Glutamatergic neuron (in vitro differentiated cells): ENCODE measurements at regions not wholly inside any gene's neighbourhood (a gene's known extent, or its start where the extent isn't known, plus 50 kb on each side); places are given as distances from the start of the nearest gene placed in this dataset.

ENCODE experiments used
- DNase-seq: peaks from one replicate; pipeline ENCODE4 v3.0.0; 2022
- H3K27ac Mint-ChIP-seq: one replicate; pipeline ENCODE4 v1.8.0; 2020; ENCODE audit warnings: mild to moderate bottlenecking, mixed read lengths, inconsistent platforms; ENCODE audit not compliant: unreplicated experiment
- H3K27me3 Mint-ChIP-seq: one replicate; pipeline ENCODE4 v1.8.0; 2020; ENCODE audit warnings: mild to moderate bottlenecking, moderate library complexity, mixed read lengths, inconsistent platforms; ENCODE audit not compliant: unreplicated experiment
- H3K36me3 Mint-ChIP-seq: one replicate; pipeline ENCODE4 v1.8.0; 2020; ENCODE audit warnings: mild to moderate bottlenecking, mixed read lengths, inconsistent platforms; ENCODE audit not compliant: unreplicated experiment
- H3K4me1 Mint-ChIP-seq: one replicate; pipeline ENCODE4 v1.8.0; 2020; ENCODE audit warnings: mild to moderate bottlenecking, low read depth, mixed read lengths, inconsistent platforms; ENCODE audit not compliant: unreplicated experiment
- H3K4me3 Mint-ChIP-seq: one replicate; pipeline ENCODE4 v1.8.0; 2020; ENCODE audit warnings: mild to moderate bottlenecking, mixed read lengths, inconsistent platforms; ENCODE audit not compliant: unreplicated experiment
- H3K9me3 Mint-ChIP-seq: one replicate; pipeline ENCODE4 v1.8.0; 2020; ENCODE audit warnings: mild to moderate bottlenecking, moderate library complexity, mixed read lengths, inconsistent platforms; ENCODE audit not compliant: unreplicated experiment
- TF ChIP-seq, protein P1 (sequence below): fragments of 200-600 bp; sonication (generic); IDR thresholded peaks from one replicate; pipeline ENCODE4 v1.5.0; 2021; ENCODE audit not compliant: partially characterized antibody, unreplicated experiment

DNA sequence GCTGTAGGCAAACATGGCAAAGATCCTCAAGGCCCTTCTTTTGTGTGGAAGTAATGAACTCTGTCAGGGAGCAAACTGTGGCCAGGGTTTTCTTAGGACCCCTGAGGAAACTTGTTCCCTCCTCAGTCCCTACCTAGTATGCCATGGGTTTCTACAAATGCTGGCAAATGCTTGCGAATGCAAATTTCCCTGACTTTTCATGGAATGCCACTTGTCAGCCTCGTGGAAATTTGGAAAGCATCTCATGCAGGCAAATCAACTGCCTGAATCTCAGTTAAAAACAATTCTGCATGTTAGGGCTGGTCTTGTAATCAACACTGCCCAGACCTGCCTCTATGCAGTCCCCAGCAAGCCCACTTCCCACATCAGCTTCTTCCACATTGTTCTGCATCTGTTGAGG is 334.9 kb upstream of the AJAP1 start:
- TF ChIP-seq, protein P1, sequence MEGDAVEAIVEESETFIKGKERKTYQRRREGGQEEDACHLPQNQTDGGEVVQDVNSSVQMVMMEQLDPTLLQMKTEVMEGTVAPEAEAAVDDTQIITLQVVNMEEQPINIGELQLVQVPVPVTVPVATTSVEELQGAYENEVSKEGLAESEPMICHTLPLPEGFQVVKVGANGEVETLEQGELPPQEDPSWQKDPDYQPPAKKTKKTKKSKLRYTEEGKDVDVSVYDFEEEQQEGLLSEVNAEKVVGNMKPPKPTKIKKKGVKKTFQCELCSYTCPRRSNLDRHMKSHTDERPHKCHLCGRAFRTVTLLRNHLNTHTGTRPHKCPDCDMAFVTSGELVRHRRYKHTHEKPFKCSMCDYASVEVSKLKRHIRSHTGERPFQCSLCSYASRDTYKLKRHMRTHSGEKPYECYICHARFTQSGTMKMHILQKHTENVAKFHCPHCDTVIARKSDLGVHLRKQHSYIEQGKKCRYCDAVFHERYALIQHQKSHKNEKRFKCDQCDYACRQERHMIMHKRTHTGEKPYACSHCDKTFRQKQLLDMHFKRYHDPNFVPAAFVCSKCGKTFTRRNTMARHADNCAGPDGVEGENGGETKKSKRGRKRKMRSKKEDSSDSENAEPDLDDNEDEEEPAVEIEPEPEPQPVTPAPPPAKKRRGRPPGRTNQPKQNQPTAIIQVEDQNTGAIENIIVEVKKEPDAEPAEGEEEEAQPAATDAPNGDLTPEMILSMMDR, result no peak
- Mint-ChIP-seq H3K27ac (no peak overlapping the region), H3K27me3 (peaks cover 4% of the 10 kb centered on the region), H3K36me3 (peaks cover 7% of the 10 kb centered on the region), H3K4me1 (no peaks in the 10 kb centered on the region), H3K4me3 (no peak overlapping the region), H3K9me3 (peaks cover 15% of the 10 kb centered on the region)
- DNase-seq, result no peak

DNA sequence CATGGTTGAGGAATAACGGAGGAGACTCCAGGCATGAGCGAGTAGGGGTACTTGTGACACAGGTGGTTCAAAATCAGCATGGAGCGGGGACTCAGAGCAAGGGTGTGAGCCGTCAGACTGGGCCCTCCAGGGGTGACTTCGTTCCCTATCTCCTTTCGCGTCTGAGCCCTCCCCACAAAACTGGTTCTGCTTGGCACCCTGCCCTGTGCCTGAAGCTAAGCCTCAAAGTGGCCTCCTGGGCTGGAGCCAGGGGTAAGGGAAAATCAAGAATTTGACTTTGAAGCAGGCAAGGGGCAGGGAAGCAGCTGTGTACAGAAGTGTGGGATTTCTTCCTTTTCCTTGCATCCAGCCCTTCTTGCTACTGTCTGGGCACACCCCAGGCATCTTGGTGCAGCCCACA is 331.5 kb upstream of the AJAP1 start:
- Mint-ChIP-seq H3K9me3 (peaks cover 15% of the 10 kb centered on the region), H3K4me1 (no peaks in the 10 kb centered on the region), H3K36me3 (no peaks in the 10 kb centered on the region), H3K27me3 (peaks cover 6% of the 10 kb centered on the region), H3K27ac (no peak overlapping the region), H3K4me3 (no peak overlapping the region)
- TF ChIP-seq, protein P1, result no peak
- DNase-seq, result no peak

DNA sequence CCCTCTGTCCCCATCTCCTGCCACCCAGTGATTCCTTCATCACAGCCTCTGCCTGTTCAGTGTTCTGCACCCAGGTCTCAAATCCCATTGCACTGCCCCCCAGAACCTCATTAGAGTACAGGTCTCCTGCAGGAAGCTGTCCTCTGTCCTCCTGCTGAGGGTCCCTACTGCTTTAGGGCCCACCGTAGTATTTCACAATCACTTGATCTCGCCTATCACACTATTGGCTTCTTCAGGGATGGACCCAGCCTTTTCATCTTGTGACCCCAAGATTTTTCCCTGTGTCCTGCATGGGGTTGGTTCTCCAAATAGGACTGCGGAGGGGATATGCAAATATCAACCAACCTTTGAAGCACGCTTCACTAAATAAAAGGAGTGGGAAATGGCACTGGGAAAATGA is 331.1 kb upstream of the AJAP1 start:
- Mint-ChIP-seq H3K27ac (no peak overlapping the region), H3K9me3 (peaks cover 15% of the 10 kb centered on the region), H3K4me3 (no peak overlapping the region), H3K36me3 (no peaks in the 10 kb centered on the region), H3K4me1 (no peaks in the 10 kb centered on the region), H3K27me3 (peaks cover 6% of the 10 kb centered on the region)
- TF ChIP-seq, protein P1, result no peak
- DNase-seq, result no peak

DNA sequence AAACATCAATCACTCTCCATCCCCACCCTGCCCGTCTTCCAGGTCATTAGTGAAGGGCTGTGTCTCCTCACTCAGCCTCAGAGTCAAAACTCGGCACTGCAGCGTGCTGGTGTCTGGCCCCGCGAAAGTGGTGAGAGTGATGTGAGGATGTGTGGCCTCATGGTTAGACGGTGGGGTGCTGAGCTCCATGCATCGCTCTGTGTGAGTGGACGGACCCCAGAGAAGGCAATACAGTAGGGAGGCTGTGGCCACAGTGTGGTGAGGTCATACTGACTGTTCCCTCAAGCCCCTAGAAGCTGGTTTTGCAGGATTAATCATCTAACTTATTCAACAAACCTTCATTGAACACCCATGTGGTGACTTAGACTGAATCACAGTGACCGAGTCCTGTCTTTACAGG is 329.9 kb upstream of the AJAP1 start:
- H3K27me3 Mint-ChIP-seq, result peaks cover 9% of the 10 kb centered on the region
- no peak for DNase-seq
- H3K27ac Mint-ChIP-seq, result no peak overlapping the region
- TF ChIP-seq, protein P1, result no peak
- no peak overlapping the region for H3K4me3 Mint-ChIP-seq
- no peaks in the 10 kb centered on the region for H3K4me1 Mint-ChIP-seq
- no peaks in the 10 kb centered on the region for H3K36me3 Mint-ChIP-seq
- H3K9me3 Mint-ChIP-seq, result peaks cover 17% of the 10 kb centered on the region

DNA sequence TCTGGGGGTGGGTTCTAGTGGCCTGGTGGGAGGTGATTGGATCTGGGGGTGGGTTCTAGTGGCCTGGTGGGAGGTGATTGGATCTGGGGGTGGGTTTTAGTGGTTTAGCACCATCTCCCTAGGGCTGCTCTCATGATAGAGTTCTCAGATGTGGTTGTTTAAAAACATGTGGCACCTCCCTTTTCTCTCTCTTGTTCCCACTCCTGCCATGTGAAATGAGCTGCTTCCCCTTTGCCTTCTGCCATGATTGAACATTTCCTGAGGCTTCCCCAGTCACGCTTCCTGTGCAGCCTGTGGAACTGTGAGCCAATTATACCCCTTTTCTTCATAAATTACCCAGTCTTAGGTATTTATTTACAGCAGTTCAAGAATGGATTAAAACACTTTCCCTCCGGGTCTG is 327.3 kb upstream of the AJAP1 start:
- Mint-ChIP-seq H3K4me3 (no peak overlapping the region), H3K27ac (no peak overlapping the region), H3K36me3 (no peaks in the 10 kb centered on the region), H3K9me3 (peaks cover 19% of the 10 kb centered on the region), H3K27me3 (peaks cover 9% of the 10 kb centered on the region), H3K4me1 (no peaks in the 10 kb centered on the region)
- TF ChIP-seq, protein P1, result no peak
- no peak for DNase-seq
